Tibial nerve (tissue), 4 donors: ENCODE measurements at regions not wholly inside any gene's neighbourhood (a gene's known extent, or its start where the extent isn't known, plus 50 kb on each side); places are given as distances from the start of the nearest gene placed in this dataset.

ENCODE experiments used
- DNase-seq, 2 donors: peaks; one replicate each; pipeline ENCODE4 v3.0.0-alpha.2; 2019; ENCODE audit warnings: low spot score in 2 of 2
- H3K27ac ChIP-seq, 4 donors: fragments of 200-600 bp; sonication (generic) in 3 of 4; one replicate each; pipeline ENCODE4 v1.5.1; 2017 to 2019; ENCODE audit warnings: mild to moderate bottlenecking in 1 of 4
- H3K27me3 ChIP-seq, 2 donors: fragments of 200-600 bp; sonication (generic) in 1 of 2; one replicate each; pipeline versions ENCODE4 v1.5.1 to v1.6.0; 2017 to 2019
- H3K36me3 ChIP-seq, 3 donors: fragments of 200-600 bp; sonication (generic); one replicate each; pipeline ENCODE4 v1.5.1; 2018 to 2019
- H3K4me1 ChIP-seq, 4 donors: fragments of 200-600 bp; sonication (generic) in 3 of 4; one replicate each; pipeline ENCODE4 v1.5.1; 2017 to 2019
- H3K4me3 ChIP-seq, 4 donors: fragments of 200-600 bp; sonication (generic) in 3 of 4; one replicate each; pipeline ENCODE4 v1.5.1; 2017 to 2019; ENCODE audit warnings: mild to moderate bottlenecking in 1 of 4, moderate library complexity in 1 of 4
- H3K9me3 ChIP-seq, 4 donors: fragments of 200-600 bp; sonication (generic) in 3 of 4; one replicate each; pipeline ENCODE4 v1.5.1; 2017 to 2019
- CTCF ChIP-seq, 5 experiments: fragments of 200-600 bp in 3 of 5; fragments of 450-650 bp in 2 of 5; sonication (generic) in 3 of 5; IDR thresholded peaks; one replicate each; pipeline ENCODE4 v1.5.1; 2016 to 2019; ENCODE audit warnings: antibody characterized with exemption in 5 of 5, mild to moderate bottlenecking in 3 of 5, moderate library complexity in 2 of 5
- EP300 ChIP-seq, 2 donors: sonication (generic); formaldehyde crosslinking; IDR thresholded peaks; one replicate each; pipeline ENCODE4 v1.6.1; 2017; ENCODE audit warnings: antibody characterized with exemption in 2 of 2, mild to moderate bottlenecking in 1 of 2
- POLR2A ChIP-seq, 2 donors: fragments of 450-650 bp; IDR thresholded peaks; one replicate each; pipeline ENCODE4 v1.6.1; 2017; ENCODE audit warnings: antibody characterized with exemption in 2 of 2, mild to moderate bottlenecking in 2 of 2, moderate library complexity in 2 of 2
- whole genome bisulfite sequencing, 2 donors: methylation state at CpG; one replicate each; pipeline ENCODE4 v1.1.5; 2018; 5-methylcytosine and 5-hydroxymethylcytosine counted together

DNA sequence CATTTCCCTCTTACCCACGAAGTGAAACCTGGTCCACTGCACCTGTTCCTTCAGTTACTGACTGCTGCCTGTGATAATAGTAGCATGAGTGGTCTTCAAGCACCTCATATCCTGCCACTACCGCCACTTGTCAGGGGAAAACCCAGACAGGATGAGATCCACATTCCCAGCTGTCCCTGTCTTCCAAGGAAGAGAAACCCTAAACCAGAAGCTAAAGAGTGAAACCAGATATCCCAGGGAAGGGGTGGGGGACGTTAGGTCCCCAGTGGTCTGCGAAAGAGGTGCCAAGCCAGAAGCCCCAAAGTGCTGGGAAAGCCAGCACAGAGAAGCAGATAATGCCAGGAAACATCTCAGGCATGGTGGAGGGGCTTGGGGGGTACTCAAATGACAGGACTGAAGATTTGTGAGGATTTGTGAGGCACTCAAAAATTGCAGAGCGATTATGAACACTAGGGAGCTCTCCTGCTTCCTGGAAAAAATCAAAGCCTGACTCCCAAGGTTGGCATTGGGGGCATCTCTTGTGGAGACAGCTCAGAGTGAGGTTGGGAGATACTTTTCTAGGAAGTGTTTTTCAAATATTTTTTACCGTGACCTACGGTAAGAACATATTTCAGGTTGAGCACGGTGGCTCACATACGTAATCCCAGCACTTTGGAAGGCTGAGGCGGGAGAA is 77.9 kb downstream of the TMEM30B start:
- Histone ChIP-seq H3K36me3 (no peaks in the 10 kb centered on the region), H3K27me3 (no peaks in the 10 kb centered on the region), H3K27ac (no peak overlapping the region), H3K4me3 (no peak overlapping the region), H3K9me3 (no peaks in the 10 kb centered on the region), H3K4me1 (no peaks in the 10 kb centered on the region)
- 72 to 73% methylated on average over 10 of the region's 10 CpGs for WGBS, 2 donors
- DNase-seq, result no peak
- TF ChIP-seq EP300 (IDR thresholded peaks at IDR 0.05) (no peak), POLR2A (IDR thresholded peaks at IDR 0.05) (no peak), CTCF (IDR thresholded peaks at IDR 0.05) (no peak)

DNA sequence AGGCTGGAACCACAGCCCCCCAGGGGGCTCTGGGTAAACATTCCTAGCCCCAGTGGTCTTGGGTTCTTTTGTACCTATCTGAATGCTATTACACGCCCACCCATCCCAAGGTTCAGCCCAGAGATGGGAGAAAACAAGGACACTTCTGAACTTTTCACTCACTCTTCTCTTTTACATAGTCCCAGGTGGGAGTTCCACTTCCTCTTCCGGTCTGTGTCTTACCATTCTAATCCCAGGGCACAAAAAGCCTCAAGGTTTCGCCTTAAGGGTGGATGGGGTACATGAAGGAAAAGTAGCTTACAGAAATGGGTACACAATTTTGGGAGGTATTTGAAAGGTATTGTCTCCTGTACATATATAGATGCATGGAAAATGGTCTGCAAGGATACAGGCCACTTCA is 79.0 kb downstream of the TMEM30B start:
- TF ChIP-seq POLR2A (IDR thresholded peaks at IDR 0.05), result no peak
- TF ChIP-seq CTCF (IDR thresholded peaks at IDR 0.05), result no peak
- no peak for TF ChIP-seq EP300 (IDR thresholded peaks at IDR 0.05)
- no peaks in the 10 kb centered on the region for H3K9me3 ChIP-seq
- no peaks in the 10 kb centered on the region for H3K27me3 ChIP-seq
- no peaks in the 10 kb centered on the region for H3K36me3 ChIP-seq
- H3K4me1 ChIP-seq, result no peaks in the 10 kb centered on the region
- WGBS, 2 donors, result 84 to 85% methylated on average over 3 of the region's 3 CpGs
- DNase-seq, result no peak
- H3K27ac ChIP-seq, result no peak overlapping the region
- no peak overlapping the region for H3K4me3 ChIP-seq

- Histone ChIP-seq H3K4me1 (no peaks in the 10 kb centered on the region), H3K36me3 (no peaks in the 10 kb centered on the region), H3K27ac (no peak overlapping the region), H3K27me3 (no peaks in the 10 kb centered on the region), H3K9me3 (no peaks in the 10 kb centered on the region), H3K4me3 (no peak overlapping the region)
- 67 to 79% methylated on average over 3 of the region's 3 CpGs for WGBS, 2 donors
- TF ChIP-seq CTCF (IDR thresholded peaks at IDR 0.05) (no peak), EP300 (IDR thresholded peaks at IDR 0.05) (no peak), POLR2A (IDR thresholded peaks at IDR 0.05) (no peak)
- DNase-seq, result no peak
These were observed 80.0 kb downstream of the TMEM30B start for GRCh38 chr14:61201171-61201570.

GRCh38 chr14:61197416-61197815 is 83.7 kb downstream of the TMEM30B start:
- Histone ChIP-seq H3K4me3 (no peak overlapping the region), H3K27me3 (no peaks in the 10 kb centered on the region), H3K4me1 (peaks cover 0 to 7% (median 0%) of the 10 kb centered on the region in 4 donors), H3K27ac (no peak overlapping the region), H3K36me3 (no peaks in the 10 kb centered on the region), H3K9me3 (no peaks in the 10 kb centered on the region)
- TF ChIP-seq CTCF (IDR thresholded peaks at IDR 0.05), result no peak
- TF ChIP-seq POLR2A (IDR thresholded peaks at IDR 0.05), result no peak
- no peak for TF ChIP-seq EP300 (IDR thresholded peaks at IDR 0.05)
- WGBS, 2 donors, result 61 to 68% methylated on average over 4 of the region's 4 CpGs
- DNase-seq, result no peak

GRCh38 chr14:61196792-61197191 is 84.3 kb downstream of the TMEM30B start:
- no peaks in the 10 kb centered on the region for H3K9me3 ChIP-seq
- H3K27ac ChIP-seq, result no peak overlapping the region
- no peaks in the 10 kb centered on the region for H3K27me3 ChIP-seq
- H3K4me1 ChIP-seq, result peaks cover 0 to 7% (median 0%) of the 10 kb centered on the region in 4 donors
- no peak for DNase-seq
- whole genome bisulfite sequencing, 2 donors, result 56% methylated on average over 3 of the region's 3 CpGs
- H3K36me3 ChIP-seq, result no peaks in the 10 kb centered on the region
- TF ChIP-seq CTCF (IDR thresholded peaks at IDR 0.05) (no peak), POLR2A (IDR thresholded peaks at IDR 0.05) (no peak), EP300 (IDR thresholded peaks at IDR 0.05) (no peak)
- no peak overlapping the region for H3K4me3 ChIP-seq
